22Rv1 (cell line): ENCODE measurements at regions not wholly inside any gene's neighbourhood (a gene's known extent, or its start where the extent isn't known, plus 50 kb on each side); places are given as distances from the start of the nearest gene placed in this dataset.
A peak's percentile ranks its signal among the peaks of the same experiment; 100 is the strongest.
"Not testable (repeated sequence)": the region's sequence is repeated elsewhere in the genome, so short reads cannot be mapped to it uniquely, and the experiment has no call there.

Experiments
- H3K27ac ChIP-seq: fragments of 450-650 bp; 2 replicates; pipeline ENCODE4 v1.5.1; 2017
- CTCF ChIP-seq: fragments of 450-650 bp; IDR thresholded peaks from 2 replicates; pipeline ENCODE4 v1.5.1; 2017; ENCODE audit warnings: mild to moderate bottlenecking
- ZFX ChIP-seq: fragments of 450-650 bp; IDR thresholded peaks from 2 replicates; pipeline ENCODE4 v1.6.1; 2017; ENCODE audit warnings: antibody characterized with exemption, borderline replicate concordance

DNA sequence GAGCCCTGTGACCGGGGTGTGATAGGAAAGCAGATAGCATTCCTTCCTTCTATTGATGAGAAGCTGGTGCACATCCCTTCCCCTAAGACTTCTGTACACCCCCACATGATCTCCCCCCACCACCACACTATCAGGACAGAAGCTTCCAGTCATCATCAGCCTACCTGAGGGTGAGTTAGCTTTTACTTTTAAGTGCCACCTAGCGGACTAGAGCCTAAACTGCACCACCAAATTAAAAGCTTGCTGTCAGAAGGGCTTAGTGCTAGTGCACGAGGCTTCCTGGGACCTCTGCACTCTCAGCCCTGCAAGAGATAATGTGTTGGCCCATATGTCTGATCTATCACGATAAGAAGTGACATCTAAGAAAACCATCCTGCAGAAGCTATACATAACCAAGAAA lies 181.7 kb downstream of the SPIN4 start:
- H3K27ac ChIP-seq: not testable (repeated sequence)

DNA sequence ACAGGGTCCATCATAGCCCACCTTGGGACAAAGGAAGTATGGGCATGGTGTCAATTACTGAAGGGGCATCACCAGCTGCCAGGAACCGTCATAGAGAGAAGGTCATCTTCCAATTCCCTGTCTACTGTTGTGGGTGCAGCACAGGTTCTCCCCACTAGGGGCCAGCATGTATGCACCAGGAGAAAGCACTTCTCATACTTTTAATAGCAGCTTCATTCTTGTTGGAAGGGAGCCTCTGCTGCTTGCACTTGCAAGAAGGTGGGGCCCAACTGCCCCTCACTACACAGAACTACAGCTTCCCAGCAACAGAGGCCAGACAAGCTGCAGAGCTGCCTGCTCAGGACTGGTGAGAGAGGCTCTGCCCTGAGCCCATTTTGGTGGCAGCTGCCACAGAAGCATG lies 182.2 kb downstream of the SPIN4 start:
- H3K27ac ChIP-seq: not testable (repeated sequence)

DNA sequence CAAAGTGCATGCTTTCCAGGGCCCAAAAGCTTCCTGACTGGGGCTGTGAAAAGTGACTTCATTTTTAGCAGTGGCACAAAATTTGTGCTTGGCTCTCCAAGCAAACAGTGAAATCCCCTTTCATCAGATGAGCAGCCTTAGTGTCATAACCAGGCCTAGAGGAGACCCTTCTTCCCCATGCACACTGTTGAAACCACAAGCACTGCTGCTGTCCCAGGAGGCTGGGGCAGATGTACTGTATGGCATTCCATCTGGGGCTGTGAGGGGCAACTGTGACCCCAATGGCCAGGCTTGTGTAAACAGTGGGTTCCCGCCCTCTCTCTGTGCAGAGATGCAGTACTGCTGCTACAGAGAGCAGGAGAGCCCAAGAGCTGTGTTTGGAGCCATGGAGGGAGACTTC lies 184.1 kb downstream of the SPIN4 start:
- H3K27ac ChIP-seq: not testable (repeated sequence)

DNA sequence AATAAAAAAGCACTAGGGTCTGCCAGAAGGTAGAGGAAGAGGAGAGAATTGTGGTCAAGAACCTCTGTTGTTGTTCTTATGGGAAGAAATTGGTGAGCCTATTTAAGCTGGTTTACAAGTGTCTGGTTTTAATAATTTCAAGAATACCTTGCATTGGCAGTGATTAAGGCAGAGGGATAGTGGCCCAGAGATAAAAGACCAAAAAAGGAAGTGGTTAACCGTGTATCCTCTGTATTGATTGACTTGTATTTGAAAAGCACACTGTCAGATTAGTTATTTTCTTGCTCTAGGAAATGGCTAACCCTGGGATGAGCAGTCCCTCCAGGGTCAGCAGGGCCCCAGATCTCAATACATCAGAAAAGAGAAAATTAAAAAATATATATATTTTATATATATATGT lies 190.1 kb downstream of the SPIN4 start:
- H3K27ac ChIP-seq: not testable (repeated sequence)

GRCh38 chrX:63160340-63160739 lies 190.8 kb downstream of the SPIN4 start:
- H3K27ac ChIP-seq: not testable (repeated sequence)

- not testable (repeated sequence) for H3K27ac ChIP-seq
Observed at GRCh38 chrX:63145526-63145925, 205.6 kb downstream of the SPIN4 start.

DNA sequence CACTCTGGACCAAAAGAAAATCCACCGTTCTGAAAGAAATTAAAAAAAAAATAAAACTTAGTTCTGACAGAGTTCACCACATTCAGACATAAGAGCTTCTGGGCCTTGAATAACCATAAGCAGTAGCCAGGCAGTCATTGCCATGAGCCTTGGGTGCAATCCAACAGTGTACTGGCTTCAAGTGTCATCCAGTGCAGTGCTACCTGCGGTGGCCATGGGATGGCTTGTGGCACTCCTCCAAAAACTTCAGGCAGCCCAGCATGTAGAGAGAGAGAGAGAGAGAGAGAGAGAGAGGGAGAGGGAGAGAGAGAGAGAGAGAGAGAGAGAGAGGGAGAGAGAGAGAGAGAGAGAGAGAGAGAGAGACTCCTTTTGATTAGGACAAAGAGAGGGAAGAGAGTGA lies 208.5 kb downstream of the SPIN4 start:
- H3K27ac ChIP-seq: not testable (repeated sequence)

DNA sequence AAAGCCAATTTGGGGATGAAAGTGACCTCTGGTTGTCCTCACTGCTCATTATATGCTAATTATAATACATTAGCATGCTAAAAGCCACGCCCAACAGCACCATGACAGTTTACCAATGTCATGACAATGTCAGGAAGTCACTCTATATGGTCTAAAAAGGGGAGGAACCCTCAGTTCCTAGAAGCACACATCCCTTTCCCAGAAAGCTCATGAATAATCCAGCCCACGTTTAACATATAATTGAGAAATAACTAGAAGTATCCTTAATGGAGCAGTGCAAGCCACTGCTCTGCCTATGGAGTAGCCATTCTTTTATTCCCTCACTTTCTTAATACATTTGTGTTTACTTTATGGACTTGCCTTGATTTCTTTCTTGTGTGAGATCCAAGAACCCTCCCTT lies 215.3 kb downstream of the SPIN4 start:
- H3K27ac ChIP-seq: not testable (repeated sequence)

DNA sequence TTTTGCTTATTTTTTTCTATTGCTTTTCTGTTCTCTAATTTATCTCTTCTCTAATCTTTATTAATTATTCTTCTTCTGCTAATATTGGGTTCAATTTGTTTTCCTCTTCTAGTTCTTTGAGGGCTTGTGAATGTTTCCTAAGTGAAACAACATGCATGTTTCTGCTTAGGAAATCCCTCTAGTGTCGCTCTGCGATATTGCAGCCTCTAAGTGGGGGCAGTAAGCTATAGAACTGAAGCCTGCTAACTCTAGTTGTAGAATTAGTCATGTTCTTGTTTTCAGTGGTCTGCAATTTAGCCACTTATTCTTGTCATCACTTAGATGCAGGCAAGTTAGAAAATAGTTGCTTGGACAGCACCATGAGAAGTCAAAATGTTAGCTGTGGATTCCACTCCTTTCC lies 222.6 kb downstream of the SPIN4 start:
- TF ChIP-seq ZFX (no peak), CTCF (peak; percentile 59)
- H3K27ac ChIP-seq: no peak overlapping the region

DNA sequence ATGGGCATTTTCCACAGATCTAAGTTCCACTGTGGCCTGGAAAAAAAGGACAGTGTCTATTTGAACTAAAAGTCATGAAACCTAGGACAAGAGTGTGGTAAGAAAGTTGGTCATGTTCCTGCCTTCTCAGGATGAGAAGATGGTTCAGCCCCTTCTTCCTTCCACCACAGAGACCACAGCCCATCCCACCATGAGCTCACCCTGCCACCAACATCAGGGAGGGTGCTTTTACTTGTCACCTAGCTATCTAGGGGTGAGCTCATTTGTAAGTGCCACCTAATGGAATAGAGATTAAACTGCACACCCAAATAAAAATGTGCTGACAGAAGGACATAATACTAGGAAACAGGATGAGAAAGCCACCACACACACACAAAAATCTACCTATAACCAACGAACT lies 235.9 kb downstream of the SPIN4 start:
- no peak overlapping the region for H3K27ac ChIP-seq
- no peak for TF ChIP-seq CTCF

DNA sequence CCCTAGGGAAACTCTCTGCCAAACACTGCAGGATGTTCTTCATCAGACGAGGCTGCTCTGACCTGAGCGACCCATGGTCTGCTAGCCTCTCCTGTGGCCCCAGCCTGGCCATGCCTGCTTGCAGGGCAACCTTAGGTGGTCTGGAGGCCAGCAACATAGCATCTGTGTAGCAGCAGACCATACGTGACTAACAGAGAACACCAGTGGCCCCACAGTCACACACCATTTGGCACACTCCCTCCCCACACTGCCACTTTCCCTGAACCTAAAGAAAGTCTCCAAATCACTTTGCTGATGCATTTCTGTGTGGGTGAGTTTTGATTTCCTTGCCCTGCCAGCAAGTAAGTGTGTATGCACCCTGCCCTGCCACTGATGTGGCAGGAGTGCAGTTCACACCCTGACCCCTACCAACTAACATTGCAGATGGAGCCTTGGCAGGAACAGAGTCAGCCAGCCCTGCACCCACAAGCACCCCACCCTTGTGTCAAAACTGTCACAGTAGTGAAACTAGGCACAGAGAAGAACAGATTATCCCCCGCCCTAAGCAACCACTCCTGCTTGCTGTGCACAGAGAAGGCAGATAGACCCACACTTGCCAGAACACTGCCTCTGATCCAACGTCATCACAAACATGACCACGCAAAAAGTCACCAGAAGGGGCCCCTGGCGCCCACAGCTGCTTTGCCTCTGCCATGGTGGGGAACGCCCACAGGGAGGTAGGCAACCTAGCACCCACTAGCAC lies 249.1 kb downstream of the SPIN4 start:
- H3K27ac ChIP-seq: no peak overlapping the region
- TF ChIP-seq CTCF (no peak), ZFX (no peak)

DNA sequence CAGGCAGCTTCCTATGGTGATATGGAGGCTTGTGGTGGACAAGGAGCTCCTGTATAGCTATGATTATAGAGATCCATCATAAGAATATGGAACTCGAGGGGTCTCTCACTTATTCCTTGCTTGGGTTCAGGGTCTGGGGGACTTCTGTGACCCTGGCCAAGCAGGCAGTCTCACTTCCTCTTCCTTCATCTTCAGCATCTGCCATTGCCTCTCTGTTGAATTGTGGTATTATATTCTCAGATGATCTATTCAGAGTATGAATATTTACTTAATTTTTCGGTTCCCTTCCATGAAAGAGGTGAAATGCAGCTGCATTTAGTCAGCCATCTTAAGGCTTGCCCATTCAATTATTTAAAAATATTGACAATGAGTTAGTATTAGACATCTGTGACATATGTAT lies 292.9 kb downstream of the SPIN4 start:
- H3K27ac ChIP-seq: no peak overlapping the region
- TF ChIP-seq ZFX (no peak), CTCF (no peak)
